ENCODE measurements at regions not wholly inside any gene's neighbourhood (a gene's known extent, or its start where the extent isn't known, plus 50 kb on each side); places are given as distances from the start of the nearest gene placed in this dataset.
A peak's percentile ranks its signal among the peaks of the same experiment; 100 is the strongest.

DNA sequence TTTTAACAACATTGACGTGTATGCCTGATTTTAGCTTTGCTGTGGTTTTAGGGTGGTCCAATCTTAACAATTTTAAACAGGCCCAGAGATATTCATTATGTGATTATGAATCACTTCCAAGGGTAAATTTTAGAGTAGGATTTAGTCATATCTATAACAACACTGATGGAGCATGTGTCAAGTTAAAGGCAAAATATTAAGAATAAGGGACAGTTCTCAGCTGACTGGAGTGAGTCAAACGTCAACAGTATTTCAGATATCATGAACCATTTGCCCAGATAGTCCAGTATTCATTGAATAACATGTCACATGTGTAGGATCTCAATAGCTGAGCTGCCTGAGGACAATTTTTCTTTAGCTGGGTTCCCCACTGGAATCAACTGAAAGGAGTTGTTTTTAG lies 61.3 kb upstream of the VCX2 start:
- no peak for DNase-seq

DNA sequence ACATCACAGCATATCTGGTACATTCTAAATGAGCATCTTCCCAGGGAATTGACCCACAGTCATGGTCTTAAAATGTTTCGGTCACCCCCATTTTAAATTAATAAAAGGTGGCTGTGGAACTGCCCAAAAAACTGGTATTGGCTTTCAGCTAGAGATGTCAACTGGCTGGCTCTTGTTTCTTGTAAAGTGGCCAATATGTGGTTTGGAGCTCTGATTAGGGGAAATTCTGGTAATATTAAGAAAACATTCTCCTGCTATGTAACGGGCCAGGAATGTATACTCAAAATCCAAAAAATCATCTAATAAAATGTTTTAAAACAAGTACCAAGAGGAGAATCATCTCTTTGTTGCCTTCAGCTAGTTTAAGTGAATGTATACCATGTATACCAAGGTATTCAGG lies 62.0 kb upstream of the VCX2 start:
- DNase-seq: no peak

DNA sequence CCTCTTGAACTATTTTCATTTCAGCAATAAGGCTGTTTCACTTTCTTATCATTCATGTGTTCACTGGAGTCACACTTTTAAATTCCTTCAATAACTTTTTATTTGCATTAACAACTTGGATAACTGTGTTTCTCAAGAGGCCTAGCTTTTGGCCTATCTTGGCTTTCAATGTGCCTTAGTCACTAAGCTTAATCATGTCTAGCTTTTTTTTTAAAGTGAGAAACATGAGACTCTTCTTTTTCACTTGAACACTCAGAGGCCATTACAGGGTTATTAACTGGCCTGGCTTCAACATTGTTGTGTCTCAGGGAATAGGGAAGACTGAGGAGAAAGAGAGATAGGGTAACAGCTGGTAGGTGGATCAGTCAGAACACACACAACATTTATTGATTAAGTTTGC lies 64.0 kb upstream of the VCX2 start:
- no peak for DNase-seq

DNA sequence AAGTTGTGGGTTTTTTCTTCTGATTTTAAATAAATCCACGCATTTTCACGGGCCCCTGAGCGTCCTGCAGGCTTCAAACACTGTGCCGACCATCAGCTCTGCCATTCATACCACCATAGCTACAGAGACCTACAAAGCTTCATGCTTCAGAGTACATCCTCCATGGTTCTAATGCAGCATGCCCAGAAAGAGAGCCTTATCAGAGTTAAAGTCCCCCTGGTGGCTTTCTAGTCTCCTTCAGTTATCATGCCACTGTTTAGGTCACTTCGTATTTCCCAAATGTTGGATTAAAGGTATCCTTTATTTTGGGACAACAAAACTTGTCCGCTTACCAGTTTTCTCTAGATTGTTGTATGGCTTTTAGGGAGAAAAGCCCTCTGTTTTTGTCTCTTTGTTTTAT lies 66.7 kb upstream of the VCX2 start:
- no peak for DNase-seq

DNA sequence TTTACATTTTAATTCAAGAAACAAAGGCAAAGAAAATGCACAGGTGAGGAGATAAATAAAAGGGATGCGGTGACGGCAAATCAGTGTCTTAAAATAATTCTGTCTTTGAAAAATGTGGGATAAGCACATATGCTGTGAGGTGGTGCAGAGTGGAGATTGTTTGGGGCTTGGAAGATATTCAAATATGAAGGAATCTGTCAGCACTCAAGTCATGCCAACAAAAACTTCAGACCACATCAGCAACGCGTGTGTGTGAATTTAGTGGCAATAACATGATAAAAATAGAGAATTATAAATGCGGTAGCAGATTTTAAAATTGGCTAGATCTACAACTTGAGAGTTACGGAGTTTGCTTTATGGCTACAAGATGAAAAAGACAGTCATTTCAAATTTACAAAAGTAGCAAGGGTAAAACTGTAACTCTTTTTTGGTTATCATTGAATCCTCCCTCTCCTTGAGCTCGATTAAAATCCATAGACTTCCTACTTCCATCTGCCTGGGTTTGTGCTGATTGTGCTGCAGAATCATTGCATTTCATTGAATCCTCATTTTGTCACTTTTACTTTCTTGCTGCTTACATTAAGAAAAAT lies 71.5 kb upstream of the VCX2 start:
- no peak for DNase-seq

DNA sequence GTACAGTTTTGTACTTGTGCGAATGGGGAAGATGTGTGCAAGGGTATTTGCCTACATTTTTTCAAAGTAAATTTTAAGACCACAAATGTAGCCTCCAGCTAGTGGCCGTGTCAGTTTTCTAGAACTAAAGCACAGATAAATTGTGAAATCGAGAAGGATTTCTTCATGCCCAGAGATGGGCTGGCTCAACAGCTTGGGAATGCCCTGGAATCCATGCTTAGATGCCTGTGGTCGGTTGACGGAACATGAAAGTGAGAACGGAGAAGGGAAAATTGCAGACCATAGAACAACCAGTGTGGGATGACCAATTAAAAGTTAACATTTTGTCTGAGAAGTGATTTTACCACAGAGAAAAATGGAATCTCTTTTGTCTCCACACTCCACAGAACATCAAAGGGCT lies 73.2 kb upstream of the VCX2 start:
- no peak for DNase-seq

DNA sequence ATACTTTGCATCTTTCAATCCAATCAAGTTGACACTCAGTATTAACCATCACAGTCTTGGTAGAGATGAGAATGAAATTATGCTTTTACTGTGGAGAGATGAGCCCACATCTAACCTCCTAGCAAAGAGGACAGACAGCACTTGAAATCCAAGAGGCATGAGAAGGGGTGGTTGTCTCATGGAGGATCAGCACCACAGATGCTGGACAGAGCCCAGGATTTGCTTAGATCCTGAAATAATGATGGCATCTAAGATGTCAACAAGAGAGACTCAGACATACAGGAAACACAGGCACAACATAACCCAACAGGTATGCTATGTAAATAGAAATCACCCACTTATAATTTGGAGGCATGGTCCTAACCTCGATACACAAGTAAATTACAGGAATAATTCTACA lies 74.3 kb upstream of the VCX2 start:
- no peak for DNase-seq

DNA sequence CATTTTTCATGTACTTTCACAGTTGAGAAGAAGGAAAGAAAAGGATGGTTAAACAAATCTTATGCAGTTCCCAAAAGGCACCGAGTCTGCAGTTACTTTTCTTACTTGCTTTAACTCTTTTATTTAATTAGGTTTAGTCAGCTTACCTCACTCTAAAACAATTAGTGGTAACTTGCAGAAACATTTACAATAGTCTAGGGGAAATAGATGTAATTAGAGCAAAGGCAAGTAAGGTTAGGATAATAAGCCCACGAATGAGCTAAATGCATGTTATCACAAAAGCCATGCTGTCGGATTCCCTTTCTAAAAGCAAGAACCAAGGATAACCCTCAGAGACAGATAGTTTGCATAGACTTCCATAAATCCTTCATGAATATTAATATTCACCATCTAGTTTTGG lies 82.0 kb upstream of the VCX2 start:
- no peak for DNase-seq

DNA sequence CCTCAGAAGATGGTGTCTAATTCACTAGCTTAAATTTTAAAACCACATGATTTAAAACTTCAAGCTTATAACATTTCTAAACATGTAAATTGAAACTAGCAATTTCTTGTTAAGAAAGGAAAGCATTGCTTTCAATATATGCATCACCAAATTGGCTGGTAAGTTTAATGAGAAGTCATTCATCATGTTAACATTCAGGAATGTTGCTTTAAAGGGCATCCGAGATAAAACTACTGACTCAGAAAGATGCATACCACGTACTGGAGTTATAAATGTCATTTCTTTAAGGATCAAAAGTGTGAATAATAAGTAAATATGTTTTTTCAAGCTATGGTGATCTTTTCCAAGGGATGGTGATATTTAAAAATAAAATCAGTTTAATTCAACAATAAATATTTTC lies 83.3 kb upstream of the VCX2 start:
- DNase-seq: no peak

DNA sequence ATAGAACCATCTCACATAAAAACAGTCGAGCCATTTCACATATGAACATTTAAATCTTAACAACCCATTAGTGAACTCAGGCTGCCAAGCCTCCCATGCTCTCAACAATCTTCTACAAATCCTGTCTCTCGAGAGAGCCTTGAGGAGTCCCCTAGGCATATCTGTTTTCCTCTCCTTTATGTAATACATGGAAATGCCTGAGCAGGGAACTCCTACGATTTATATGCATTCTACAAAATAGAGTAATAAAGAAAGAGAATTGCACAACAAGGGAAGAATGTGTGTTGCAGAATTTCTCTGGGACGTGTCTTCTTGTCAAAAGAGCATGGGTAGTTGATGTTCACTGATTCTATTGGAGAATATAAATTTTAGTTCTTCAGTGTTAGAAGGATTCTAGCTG lies 101.8 kb upstream of the VCX2 start:
- no peak for DNase-seq

DNA sequence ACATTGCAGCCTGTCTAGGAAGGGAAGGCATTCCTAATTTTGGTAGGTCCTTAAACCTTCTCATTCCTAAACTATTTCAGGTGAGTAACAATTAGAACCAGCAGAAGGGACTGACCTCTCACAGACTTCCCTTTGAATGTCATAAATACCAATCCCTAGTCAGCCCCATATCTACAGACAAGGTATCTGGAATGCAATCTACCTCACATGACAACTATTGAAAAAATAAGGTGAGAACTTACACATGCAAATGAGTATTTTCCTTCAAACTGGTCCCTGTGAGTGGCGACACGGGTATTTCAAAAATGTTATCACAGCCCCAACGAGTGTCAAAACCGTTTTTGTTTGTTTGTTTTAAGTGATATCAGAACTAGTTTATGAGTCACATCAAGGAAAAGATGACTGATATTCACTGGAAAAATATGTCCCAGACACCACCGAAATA lies 102.4 kb upstream of the VCX2 start:
- DNase-seq: no peak

DNA sequence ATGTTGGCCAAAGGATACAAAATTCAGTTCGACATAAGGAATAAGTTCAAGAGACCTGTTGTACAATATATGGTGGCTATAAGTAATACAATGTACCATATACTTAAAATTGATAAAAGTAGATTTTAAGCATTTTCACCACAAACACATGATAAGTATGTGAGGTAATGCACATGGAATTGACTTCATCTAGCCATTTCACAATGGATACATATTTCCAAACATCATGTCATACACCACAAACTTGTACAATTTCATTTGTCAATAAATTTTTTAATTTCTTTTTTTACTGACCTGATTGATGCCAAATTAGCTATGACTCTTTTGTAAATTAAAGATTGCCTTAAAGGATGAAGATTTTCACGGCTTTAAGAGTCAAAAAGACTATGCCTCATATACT lies 103.1 kb upstream of the VCX2 start:
- no peak for DNase-seq

DNA sequence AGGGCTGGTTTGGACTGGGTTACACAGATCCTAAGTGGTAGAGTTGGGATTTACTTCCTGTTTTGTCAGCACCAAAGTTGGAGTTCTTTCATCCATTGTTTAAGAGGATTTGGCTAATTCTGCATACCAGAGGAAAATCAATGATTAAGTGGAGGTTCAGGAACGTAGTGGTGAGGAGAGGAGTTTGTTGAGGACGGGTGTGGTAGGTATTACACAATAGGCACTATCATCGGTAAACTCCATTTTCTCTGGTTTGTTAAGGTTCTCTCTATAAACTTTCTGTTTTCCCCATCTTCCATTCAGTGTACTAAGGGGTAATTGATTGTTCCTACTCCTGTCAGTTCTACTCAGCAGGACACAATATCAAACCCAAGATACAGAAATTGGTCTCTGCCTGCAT lies 107.5 kb upstream of the VCX2 start:
- no peak for DNase-seq

DNA sequence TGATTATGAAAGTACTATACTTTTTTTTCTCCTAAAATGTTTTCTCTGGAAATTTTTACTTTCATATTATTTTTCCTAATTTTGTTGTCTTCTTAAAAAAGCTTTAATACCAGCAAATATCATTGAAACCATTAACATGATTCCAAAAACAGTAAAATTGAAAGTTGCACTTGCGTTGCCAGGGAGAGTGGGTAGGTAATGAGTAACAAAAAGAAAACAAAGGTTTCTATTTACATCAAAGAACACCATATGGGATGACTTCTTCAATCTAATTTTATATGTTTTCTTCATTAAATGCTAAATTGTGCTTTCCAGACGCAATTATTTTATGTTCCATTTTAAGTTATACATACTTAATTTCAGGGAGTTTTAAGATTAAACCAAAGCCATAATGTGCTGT lies 108.3 kb upstream of the VCX2 start:
- DNase-seq: no peak

DNA sequence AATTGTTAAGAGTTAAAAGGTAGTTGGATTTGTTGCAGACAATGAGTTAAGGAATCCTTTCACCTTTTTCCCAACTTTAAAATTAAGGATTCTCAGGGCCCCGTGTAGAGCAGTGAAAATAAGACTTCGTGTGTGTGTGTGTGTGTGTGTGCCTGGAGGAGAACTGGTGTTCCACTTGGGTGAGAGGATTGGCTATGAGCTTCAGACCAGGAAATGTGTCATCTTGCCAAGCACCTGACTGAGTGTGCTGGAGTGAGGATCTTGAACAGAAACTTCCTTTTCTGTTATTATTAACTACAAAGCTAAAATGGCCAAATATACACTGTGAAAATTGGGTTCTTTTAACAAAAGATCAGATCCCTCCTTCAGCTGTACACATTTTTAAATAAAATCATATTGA lies 113.1 kb upstream of the VCX2 start:
- no peak for DNase-seq

DNA sequence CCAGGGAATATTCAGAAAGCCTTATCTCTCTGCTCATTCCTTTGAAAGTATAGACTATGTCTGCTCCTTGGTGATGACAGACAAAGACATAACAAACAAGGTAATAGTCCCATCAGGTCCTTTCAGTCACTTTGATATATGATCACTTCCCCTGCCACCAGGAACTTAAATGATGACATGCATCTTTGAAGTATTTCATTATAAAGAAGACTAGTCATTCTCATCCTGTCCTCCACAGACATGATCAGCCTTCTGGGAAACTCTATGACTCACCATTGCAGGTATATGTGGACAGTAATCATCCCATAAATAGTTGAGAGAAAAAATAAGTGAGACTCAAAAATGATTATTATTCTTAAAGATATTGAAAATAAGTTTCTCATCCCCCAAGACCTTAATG lies 117.5 kb upstream of the VCX2 start:
- DNase-seq: no peak

DNA sequence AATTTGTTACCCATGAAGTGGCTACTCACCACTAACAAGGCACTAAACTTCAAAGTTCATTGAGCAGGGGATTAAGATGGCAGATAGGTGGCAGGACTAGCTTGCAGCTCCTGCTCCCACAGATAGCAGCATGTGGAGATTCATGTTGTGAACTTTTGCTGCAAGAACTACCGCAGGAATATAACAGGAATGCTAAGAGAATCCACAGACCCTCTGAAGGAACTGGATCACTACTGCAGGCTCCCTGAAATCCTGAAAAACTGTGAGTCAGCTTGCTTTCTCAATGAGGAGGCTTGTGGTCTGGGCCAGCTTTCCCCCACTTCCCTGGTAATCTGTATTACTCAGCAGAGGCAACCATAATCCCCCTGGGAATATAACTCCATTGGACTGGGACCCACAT lies 118.5 kb upstream of the VCX2 start:
- peak; percentile 56 for DNase-seq

DNA sequence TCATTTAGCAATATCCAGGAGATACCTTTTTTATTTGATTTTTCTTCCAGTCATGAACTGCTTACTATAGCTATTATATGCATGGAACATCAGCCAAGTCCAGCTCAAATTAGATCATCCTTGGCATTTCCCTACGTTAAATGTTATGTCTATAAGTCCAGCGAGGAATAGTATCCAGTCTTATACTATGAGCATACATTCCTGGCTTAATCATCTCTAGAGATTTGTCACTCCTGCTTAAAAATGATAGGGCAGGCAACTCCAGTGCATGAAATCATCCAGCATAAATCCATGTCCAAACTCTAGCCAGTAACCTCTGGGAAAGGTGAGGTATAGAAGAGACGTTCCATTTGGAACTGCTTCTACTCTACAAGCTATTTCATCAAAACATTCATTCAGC lies 126.7 kb upstream of the VCX2 start:
- no peak for DNase-seq

DNA sequence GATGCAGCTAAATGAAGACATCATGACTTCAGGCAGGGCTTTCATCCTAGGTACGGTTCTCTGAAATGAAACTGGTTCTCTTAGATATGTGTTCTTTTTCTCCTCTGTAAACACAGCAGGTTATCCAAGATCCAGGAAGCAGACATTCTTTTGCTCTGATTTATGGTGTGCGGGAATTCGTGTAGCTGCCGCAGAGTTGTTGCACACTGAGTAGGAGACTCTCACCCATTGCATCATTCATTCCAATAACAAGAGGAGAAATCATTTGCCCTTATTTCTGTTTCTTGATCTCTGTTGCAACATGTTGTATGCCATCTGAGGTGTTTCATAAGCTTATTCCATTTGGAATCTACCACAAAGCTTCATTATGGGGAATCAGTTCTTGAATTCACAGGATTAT lies 133.6 kb upstream of the VCX2 start:
- DNase-seq: no peak

DNA sequence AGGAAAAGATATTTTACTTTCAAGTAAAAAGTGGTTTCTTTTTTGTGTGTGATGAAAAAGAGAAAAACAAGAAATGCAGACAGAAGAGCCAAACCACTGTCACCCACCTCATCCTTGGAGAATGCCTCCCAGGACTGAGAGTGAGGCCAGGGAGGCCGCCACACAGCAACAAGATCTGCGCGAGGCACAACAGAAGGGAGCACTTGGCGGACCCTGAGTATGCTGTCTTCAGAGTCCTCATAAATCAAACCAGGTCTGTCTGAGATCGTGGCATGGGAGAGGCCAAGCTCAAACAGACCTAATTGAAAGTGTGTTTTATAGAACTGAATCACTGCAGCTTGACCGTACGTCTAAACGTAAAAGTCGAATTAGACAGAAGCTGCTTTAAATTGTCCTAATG lies 134.3 kb upstream of the VCX2 start:
- no peak for DNase-seq

DNA sequence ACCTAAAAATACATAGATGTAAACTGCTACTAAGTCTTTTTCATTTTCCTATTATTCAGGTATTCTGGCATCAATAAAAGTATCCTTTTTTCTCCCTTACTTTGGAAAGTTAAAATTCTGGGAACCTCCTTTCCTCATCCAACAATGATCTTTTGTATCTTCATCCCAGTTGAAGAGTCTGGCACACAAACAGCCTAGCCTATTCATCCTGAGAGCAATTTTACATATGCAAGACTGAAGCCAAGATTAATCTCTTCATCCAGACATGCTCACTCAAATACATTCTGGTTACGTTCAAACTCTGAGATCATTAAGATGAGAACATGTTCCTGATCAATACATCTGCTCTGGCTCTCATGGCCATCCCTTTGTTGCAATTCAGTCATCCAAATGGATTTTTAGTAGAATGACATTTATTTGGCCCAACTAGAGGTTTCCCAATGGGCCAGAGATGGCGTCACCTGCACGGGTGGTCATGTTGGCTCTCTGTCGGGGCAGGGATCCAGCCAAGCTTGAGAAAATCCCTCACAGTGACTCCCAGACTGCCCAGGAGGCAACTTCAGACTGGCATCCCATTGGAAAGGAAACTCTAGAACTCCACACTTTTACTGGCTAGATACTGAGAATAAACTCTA lies 135.3 kb upstream of the VCX2 start:
- DNase-seq: no peak

DNA sequence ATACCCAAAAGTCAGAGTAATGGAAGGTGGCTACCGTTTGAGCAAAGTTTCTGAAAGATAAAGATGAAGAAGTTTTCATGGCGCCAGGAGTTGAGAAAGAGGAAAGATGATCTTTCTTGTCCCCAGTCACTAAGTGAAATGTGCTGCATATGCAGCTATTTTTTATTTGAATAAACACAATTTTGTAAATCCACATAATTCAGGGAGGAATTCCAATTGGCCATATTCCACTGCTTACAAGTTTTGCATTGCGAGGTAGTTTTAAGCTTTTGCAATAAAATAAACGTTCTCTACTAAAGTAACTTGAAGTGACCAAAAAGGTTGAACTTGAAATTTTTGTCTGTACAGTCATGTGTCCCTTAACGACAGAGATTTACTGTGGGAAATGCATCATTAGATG lies 139.3 kb upstream of the VCX2 start:
- DNase-seq: no peak

DNA sequence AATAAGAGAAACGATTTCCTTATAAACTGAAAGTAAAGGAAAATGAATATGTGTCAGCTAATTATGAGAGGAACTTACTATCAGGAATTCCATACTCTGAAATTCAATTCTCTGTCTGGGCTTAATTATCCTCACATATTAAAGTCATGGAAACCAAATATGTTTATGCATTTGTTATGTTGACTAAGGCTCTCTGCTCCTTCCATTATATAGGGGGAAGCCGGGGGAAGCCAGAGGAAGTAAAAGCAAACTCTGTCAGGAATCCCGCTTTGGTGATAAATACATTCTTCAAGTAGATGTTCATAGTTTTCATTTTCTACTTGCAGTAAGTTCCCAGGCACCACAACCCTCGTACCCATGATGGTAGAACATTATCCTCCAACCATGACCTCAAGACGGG lies 142.8 kb upstream of the VCX2 start:
- DNase-seq: no peak

DNA sequence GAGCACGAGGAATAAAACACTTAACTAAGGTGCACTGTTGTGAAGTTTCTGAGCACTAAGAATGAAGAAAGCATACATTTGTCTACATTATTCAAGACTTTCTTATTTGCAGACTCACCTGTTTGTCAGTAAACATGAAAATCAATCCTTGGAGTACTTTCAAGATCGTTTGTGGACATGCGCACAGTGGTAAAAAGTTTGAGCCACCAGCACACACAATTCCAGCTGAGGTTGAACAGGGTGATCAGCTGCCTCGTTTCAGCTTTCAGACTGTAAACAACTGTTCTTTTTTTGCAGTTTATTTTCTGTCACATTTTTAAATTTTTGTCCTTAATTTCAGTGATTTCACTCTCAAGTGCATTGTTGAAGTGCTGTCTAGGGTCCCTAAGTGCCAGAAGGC lies 143.8 kb upstream of the VCX2 start:
- no peak for DNase-seq

DNA sequence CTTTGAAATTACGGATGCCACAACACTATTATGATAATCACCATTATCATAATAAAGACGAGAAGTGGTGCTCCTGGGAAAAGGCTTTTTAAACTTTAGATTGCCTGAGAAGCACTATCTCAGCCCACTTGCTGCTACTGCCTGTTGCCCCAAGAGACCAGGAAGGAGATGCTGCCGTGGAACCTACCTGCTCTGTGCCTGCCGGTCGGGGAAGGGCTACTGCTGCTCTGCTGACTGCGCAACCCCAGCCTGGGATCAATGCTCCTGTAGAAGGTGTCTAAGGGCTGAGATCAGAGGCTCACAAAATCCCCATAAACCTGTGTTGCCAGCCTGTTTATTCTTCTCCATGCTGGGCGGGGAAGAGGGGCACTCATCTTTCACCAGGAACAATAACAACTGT lies 145.3 kb upstream of the VCX3B start:
- DNase-seq: no peak

DNA sequence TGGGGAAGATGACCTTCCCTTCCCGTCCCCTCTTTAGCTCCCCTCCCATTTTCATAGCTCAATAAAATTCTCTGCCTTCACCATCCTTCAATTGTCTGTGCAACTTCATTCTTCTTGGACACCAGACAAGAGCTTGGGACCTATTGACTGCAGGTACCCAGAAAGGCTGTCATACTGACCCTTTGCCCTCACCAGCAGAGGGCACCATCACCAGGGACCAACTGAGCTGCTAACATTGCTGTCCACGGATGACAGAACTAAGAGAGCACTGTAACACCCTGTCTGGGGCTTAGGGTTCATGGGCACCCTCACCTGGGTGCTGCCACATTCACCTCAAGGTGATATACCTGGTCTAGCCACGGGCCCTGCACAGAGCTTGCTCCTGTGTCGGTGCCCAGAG lies 141.3 kb upstream of the VCX3B start:
- DNase-seq: no peak
